ENCODE measurements at regions not wholly inside any gene's neighbourhood (a gene's known extent, or its start where the extent isn't known, plus 50 kb on each side); places are given as distances from the start of the nearest gene placed in this dataset.

DNA sequence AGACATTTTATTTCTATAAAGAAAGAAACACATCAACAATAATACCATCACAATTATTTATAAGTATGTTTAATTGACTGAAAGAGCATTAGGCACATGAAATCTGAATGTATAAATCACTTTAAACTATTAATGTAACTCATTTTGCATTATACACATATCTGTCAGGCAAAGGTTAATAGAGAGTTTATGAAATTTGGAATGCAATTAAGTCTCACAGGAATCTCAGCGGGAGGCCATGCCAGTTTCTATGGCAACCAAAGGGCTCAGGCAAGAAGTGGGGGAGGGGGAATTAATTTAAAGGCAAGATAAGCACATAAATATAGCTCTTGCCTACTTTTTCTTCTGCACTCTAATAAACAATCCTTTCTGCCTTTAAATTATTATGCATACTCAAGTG, 152.6 kb downstream of the SLC16A9 start:
- no peak for TF ChIP-seq POLR2A (IDR thresholded peaks at IDR 0.05)
- no peak for TF ChIP-seq POLR2AphosphoS5 (IDR thresholded peaks at IDR 0.05; ENCODE audit: insufficient read depth in 1 of 2, low read depth in 1 of 2)
- TF ChIP-seq, protein P1, sequence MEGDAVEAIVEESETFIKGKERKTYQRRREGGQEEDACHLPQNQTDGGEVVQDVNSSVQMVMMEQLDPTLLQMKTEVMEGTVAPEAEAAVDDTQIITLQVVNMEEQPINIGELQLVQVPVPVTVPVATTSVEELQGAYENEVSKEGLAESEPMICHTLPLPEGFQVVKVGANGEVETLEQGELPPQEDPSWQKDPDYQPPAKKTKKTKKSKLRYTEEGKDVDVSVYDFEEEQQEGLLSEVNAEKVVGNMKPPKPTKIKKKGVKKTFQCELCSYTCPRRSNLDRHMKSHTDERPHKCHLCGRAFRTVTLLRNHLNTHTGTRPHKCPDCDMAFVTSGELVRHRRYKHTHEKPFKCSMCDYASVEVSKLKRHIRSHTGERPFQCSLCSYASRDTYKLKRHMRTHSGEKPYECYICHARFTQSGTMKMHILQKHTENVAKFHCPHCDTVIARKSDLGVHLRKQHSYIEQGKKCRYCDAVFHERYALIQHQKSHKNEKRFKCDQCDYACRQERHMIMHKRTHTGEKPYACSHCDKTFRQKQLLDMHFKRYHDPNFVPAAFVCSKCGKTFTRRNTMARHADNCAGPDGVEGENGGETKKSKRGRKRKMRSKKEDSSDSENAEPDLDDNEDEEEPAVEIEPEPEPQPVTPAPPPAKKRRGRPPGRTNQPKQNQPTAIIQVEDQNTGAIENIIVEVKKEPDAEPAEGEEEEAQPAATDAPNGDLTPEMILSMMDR (IDR thresholded peaks at IDR 0.05): no peak
- Histone ChIP-seq H3K27me3 (no peaks in the 10 kb centered on the region), H3K4me3 (no peak overlapping the region), H3K36me3 (no peaks in the 10 kb centered on the region), H3K4me1 (no peaks in the 10 kb centered on the region), H3K27ac (no peak overlapping the region), H3K9me3 (no peaks in the 10 kb centered on the region)
- intact Hi-C loops (cut with DNase I): no loop called here
- DNase-seq (ENCODE audit: extremely low spot score in 2 of 2): no peak

DNA sequence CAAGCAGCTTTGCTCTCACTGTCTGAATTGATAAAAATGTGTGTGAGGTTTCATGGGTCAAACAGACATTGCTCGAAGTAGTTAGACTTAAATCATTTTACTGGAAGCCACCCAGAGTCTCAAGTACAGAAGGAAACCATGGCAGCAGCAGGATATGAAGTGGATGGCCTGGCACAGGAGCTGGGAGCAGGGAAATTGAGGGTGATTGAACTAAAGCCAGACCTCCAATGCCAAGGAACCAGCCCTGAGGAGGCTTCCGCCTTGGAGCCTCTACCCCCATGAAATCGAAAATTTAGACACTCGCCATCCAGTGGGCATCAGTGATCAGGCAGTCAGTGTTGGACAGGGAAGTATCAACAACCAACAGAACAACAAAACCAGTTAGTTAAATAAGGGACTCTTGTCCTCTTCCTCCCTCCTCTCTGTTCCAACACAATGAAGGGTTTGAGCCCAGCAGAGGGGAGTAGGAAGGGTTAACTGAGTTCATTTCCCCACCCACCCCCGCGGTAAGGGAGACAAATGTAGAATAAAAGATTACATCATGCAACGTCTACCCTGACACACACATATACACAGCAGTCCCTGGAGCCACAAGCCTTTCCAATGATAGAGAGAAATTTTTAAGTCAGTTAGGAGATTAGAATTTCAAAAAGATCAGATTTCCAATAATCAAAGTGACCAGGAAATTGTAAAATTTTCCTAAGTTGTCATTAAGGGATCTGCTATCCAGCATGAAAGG, 156.3 kb downstream of the SLC16A9 start:
- intact Hi-C loops (cut with DNase I): no loop called here
- H3K9me3 ChIP-seq: no peaks in the 10 kb centered on the region
- H3K4me1 ChIP-seq: no peaks in the 10 kb centered on the region
- no peak for DNase-seq (ENCODE audit: extremely low spot score in 2 of 2)
- TF ChIP-seq, protein P1 (IDR thresholded peaks at IDR 0.05): no peak
- TF ChIP-seq POLR2A (IDR thresholded peaks at IDR 0.05): no peak
- TF ChIP-seq POLR2AphosphoS5 (IDR thresholded peaks at IDR 0.05; ENCODE audit: insufficient read depth in 1 of 2, low read depth in 1 of 2): no peak
- no peaks in the 10 kb centered on the region for H3K27me3 ChIP-seq
- H3K27ac ChIP-seq: no peak overlapping the region
- no peak overlapping the region for H3K4me3 ChIP-seq
- H3K36me3 ChIP-seq: no peaks in the 10 kb centered on the region

DNA sequence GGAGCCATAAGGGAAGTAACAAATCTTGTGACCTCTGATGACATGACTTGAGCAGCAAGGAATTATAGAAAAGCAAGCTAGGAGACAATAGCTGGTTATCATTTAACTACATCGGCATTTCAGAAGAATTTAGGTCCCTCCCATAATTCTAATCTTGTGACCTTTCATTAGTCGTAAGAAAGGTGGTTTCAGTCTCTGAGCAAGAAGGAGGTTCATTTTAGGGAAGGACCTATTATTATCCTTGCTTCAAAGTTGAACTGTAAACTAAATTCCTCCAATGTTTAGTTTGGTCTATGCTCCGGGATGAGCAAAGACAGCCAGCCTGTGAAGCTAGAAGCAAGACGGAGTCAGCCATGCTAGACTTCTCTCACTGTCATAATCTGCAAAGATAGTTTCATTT, 159.6 kb downstream of the SLC16A9 start:
- H3K9me3 ChIP-seq: no peaks in the 10 kb centered on the region
- H3K27ac ChIP-seq: no peak overlapping the region
- no peak overlapping the region for H3K4me3 ChIP-seq
- no peak for DNase-seq (ENCODE audit: extremely low spot score in 2 of 2)
- no peaks in the 10 kb centered on the region for H3K27me3 ChIP-seq
- no peak for TF ChIP-seq POLR2A (IDR thresholded peaks at IDR 0.05)
- TF ChIP-seq, protein P1 (IDR thresholded peaks at IDR 0.05): no peak
- H3K4me1 ChIP-seq: no peaks in the 10 kb centered on the region
- intact Hi-C loops (cut with DNase I): no loop called here
- no peaks in the 10 kb centered on the region for H3K36me3 ChIP-seq

DNA sequence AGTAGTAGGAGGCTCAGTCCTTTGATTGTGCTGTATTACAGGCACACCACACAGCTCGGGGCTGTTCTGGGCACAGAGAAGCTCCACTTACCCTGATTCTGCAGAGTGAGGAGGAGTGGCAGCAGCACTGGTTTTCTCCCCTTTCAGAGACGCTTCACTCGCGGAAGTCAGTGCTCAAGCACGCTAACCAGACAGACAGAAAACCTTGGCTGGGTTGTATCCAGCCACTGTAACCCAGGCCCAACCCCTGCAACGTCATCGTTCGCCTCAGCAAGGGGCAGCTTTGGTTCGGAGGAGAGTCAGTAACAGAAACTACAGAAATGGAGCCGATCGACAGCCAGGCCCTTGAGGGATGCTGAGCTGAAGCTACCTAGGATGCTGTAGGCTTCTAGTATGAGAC, 171.0 kb downstream of the SLC16A9 start:
- Histone ChIP-seq H3K36me3 (no peaks in the 10 kb centered on the region), H3K27me3 (no peaks in the 10 kb centered on the region), H3K9me3 (no peaks in the 10 kb centered on the region), H3K4me3 (no peak overlapping the region), H3K27ac (peak overlapping the region; percentile 77), H3K4me1 (peaks cover 22% of the 10 kb centered on the region)
- intact Hi-C loops (cut with DNase I): no loop called here
- TF ChIP-seq POLR2A (IDR thresholded peaks at IDR 0.05) (no peak), POLR2AphosphoS5 (IDR thresholded peaks at IDR 0.05; ENCODE audit: insufficient read depth in 1 of 2, low read depth in 1 of 2) (no peak)
- TF ChIP-seq, protein P1 (IDR thresholded peaks at IDR 0.05): no peak
- no peak for DNase-seq (ENCODE audit: extremely low spot score in 2 of 2)

DNA sequence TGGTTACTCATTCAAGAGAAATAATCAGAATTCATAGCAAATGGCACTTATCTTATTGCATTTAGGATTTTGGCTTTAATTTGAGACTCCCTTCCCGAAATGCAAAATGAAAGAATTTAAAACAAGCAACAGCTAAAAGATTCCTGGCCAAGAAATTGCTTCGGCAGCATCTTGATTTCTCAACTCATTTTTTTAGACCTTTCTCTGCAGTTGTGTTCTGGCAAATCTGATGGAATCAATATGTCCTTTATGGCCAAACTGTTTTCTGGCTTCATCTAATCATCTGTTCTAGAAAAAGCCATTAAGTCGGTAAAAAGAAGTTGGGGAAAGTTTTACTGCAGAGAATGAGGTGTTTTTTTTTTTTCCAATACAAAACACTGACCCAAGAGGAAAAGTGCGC, 172.1 kb downstream of the SLC16A9 start:
- no peak for DNase-seq (ENCODE audit: extremely low spot score in 2 of 2)
- Histone ChIP-seq H3K9me3 (no peaks in the 10 kb centered on the region), H3K27ac (peak overlapping the region; percentile 77), H3K4me3 (no peak overlapping the region), H3K4me1 (peaks cover 22% of the 10 kb centered on the region), H3K27me3 (no peaks in the 10 kb centered on the region), H3K36me3 (no peaks in the 10 kb centered on the region)
- TF ChIP-seq, protein P1 (IDR thresholded peaks at IDR 0.05): no peak
- TF ChIP-seq POLR2A (IDR thresholded peaks at IDR 0.05) (no peak), POLR2AphosphoS5 (IDR thresholded peaks at IDR 0.05; ENCODE audit: insufficient read depth in 1 of 2, low read depth in 1 of 2) (no peak)
- intact Hi-C loops (cut with DNase I): no loop called here

All from vagina (tissue), 2 donors.